ENCODE measurements at regions not wholly inside any gene's neighbourhood (a gene's known extent, or its start where the extent isn't known, plus 50 kb on each side); places are given as distances from the start of the nearest gene placed in this dataset.

DNA sequence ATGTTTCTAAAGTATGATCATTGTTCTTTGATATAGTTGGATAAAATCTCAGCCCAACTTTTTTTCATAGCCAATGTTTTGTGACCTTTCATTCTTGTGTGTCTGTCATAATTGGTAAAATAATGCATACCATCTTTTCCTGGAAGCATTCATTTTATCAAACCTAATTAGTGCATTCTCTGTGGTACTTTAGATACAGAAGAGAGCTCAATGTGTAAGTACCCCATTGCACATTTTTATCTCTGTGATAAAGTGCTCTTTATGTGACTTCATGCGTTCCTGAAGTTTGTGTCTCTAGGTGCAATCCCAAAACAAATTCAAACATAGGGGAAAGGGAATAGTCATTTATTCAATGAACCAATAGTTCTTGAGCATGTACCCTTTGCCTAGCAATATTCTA lies 628.5 kb downstream of the GBE1 start:
- no peak for TF ChIP-seq CTCF (IDR thresholded peaks at IDR 0.05)
- TF ChIP-seq POLR2AphosphoS5 (IDR thresholded peaks at IDR 0.05): no peak
- TF ChIP-seq POLR2A (IDR thresholded peaks at IDR 0.05): no peak
- no peak for TF ChIP-seq EP300 (IDR thresholded peaks at IDR 0.05; ENCODE audit: low read depth)
